Trophoblast cell (in vitro differentiated cells and primary cell): ENCODE measurements at regions not wholly inside any gene's neighbourhood (a gene's known extent, or its start where the extent isn't known, plus 50 kb on each side); places are given as distances from the start of the nearest gene placed in this dataset.
A peak's percentile ranks its signal among the peaks of the same experiment; 100 is the strongest.

Source experiments
- DNase-seq, 2 donors: peaks; one replicate each; pipeline ENCODE4 v3.0.0-alpha.2; 2016
- H2AFZ ChIP-seq: 2 replicates; pipeline ENCODE4 v1.6.1; 2013; ENCODE audit warnings: low read length, moderate library complexity, mild to moderate bottlenecking; ENCODE audit not compliant: insufficient read depth, poor library complexity
- H2AK5ac ChIP-seq: 2 replicates; pipeline ENCODE4 v1.6.1; 2013; ENCODE audit warnings: mild to moderate bottlenecking, low read length
- H2BK120ac ChIP-seq: 2 replicates; pipeline ENCODE4 v1.6.1; 2013; ENCODE audit warnings: low read length, mild to moderate bottlenecking, moderate library complexity; ENCODE audit not compliant: insufficient read depth, poor library complexity
- H2BK12ac ChIP-seq: 2 replicates; pipeline ENCODE4 v1.6.1; 2013; ENCODE audit warnings: mild to moderate bottlenecking, low read length, moderate library complexity
- H2BK5ac ChIP-seq: 2 replicates; pipeline ENCODE4 v1.6.1; 2013; ENCODE audit warnings: low read length, low read depth, moderate library complexity, mild to moderate bottlenecking; ENCODE audit not compliant: poor library complexity
- H3K14ac ChIP-seq: 2 replicates; pipeline ENCODE4 v1.6.1; 2013; ENCODE audit warnings: mild to moderate bottlenecking, low read length
- H3K18ac ChIP-seq: 2 replicates; pipeline ENCODE4 v1.6.1; 2013; ENCODE audit warnings: mild to moderate bottlenecking, low read length
- H3K23ac ChIP-seq: 2 replicates; pipeline ENCODE4 v1.6.1; 2013; ENCODE audit warnings: low read length
- H3K27ac ChIP-seq: 2 replicates; pipeline ENCODE4 v1.5.1; 2013; ENCODE audit warnings: low read depth, mild to moderate bottlenecking, inconsistent platforms, low read length, moderate library complexity
- H3K27me3 ChIP-seq: 2 replicates; pipeline ENCODE4 v1.6.1; 2013; ENCODE audit warnings: inconsistent platforms, mild to moderate bottlenecking, low read length, moderate library complexity; ENCODE audit not compliant: insufficient read depth
- H3K36me3 ChIP-seq, 2 experiments: 1 replicate in 1 of 2; 2 replicates in 1 of 2; pipeline ENCODE4 v1.6.1; 2013; ENCODE audit warnings: low read length in 2 of 2, mild to moderate bottlenecking in 2 of 2, moderate library complexity in 1 of 2; ENCODE audit not compliant: insufficient read depth in 2 of 2, control insufficient read depth in 1 of 2
- H3K4ac ChIP-seq: 2 replicates; pipeline ENCODE4 v1.6.1; 2013; ENCODE audit warnings: low read depth, mild to moderate bottlenecking, low read length, moderate library complexity
- H3K4me1 ChIP-seq, 2 experiments: 1 replicate in 1 of 2; 2 replicates in 1 of 2; pipeline ENCODE4 v1.6.1; 2013; ENCODE audit warnings: low read length in 2 of 2, mild to moderate bottlenecking in 2 of 2, moderate library complexity in 1 of 2; ENCODE audit not compliant: insufficient read depth in 2 of 2, control insufficient read depth in 1 of 2
- H3K4me2 ChIP-seq: 2 replicates; pipeline ENCODE4 v1.6.1; 2013; ENCODE audit warnings: inconsistent platforms, mild to moderate bottlenecking, low read length, moderate library complexity
- H3K4me3 ChIP-seq: 2 replicates; pipeline ENCODE4 v1.5.1; 2013; ENCODE audit warnings: mild to moderate bottlenecking, low read depth, low read length, inconsistent platforms
- H3K79me1 ChIP-seq: one replicate; pipeline ENCODE4 v1.6.1; 2013; ENCODE audit warnings: low read length
- H3K79me2 ChIP-seq: 2 replicates; pipeline ENCODE4 v1.6.1; 2013; ENCODE audit warnings: low read length, mild to moderate bottlenecking; ENCODE audit not compliant: control insufficient read depth, insufficient read depth, poor library complexity
- H3K9ac ChIP-seq: 2 replicates; pipeline ENCODE4 v1.6.1; 2013; ENCODE audit warnings: mild to moderate bottlenecking, low read length
- H3K9me3 ChIP-seq: 2 replicates; pipeline ENCODE4 v1.6.1; 2013; ENCODE audit warnings: low read depth, mild to moderate bottlenecking, control low read depth, inconsistent platforms, low read length; ENCODE audit not compliant: insufficient read depth
- H4K12ac ChIP-seq: 2 replicates; pipeline ENCODE4 v1.6.1; 2013; ENCODE audit warnings: low read depth, mild to moderate bottlenecking, low read length, moderate library complexity
- H4K8ac ChIP-seq: 2 replicates; pipeline ENCODE4 v1.6.1; 2013; ENCODE audit warnings: low read depth, mild to moderate bottlenecking, low read length, moderate library complexity
- H4K91ac ChIP-seq: one replicate; pipeline ENCODE4 v1.6.1; 2013; ENCODE audit warnings: low read depth, mild to moderate bottlenecking, low read length, moderate library complexity
- WGBS: extraction: QIAGEN DNeasy Blood & Tissue Kit; methylation state at CpG from one replicate; pipeline ENCODE4 v1.1.7; 2013; ENCODE audit warnings: missing lambda C conversion rate; ENCODE audit not compliant: insufficient read length, insufficient coverage; ENCODE audit errors: extremely low coverage; 5-methylcytosine and 5-hydroxymethylcytosine counted together

GRCh38 chr4:100849319-100849718 is 331.5 kb upstream of the EMCN start:
- Histone ChIP-seq H2BK120ac (no peak overlapping the region), H3K23ac (peak overlapping the region; percentile 41), H3K27me3 (no peaks in the 10 kb centered on the region), H3K4me3 (no peak overlapping the region), H4K8ac (no peak overlapping the region), H3K36me3 (no peaks in the 10 kb centered on the region), H4K91ac (no peak overlapping the region), H2BK5ac (no peak overlapping the region), H3K18ac (no peak overlapping the region), H3K14ac (no peak overlapping the region), H2AFZ (no peak overlapping the region), H2AK5ac (no peak overlapping the region), H3K27ac (no peak overlapping the region), H3K4me1 (no peaks in the 10 kb centered on the region), H3K4ac (no peak overlapping the region), H4K12ac (no peak overlapping the region), H3K4me2 (no peak overlapping the region), H3K79me2 (no peaks in the 10 kb centered on the region), H3K79me1 (no peaks in the 10 kb centered on the region), H3K9me3 (peaks cover 2% of the 10 kb centered on the region), H3K9ac (no peak overlapping the region), H2BK12ac (no peak overlapping the region)
- WGBS, result no CpG with 5 or more reads among the region's 3 CpGs
- no peak for DNase-seq

- Histone ChIP-seq H3K9me3 (peaks cover 2% of the 10 kb centered on the region), H3K18ac (no peak overlapping the region), H3K4me2 (no peak overlapping the region), H3K4me3 (no peak overlapping the region), H4K8ac (no peak overlapping the region), H2BK5ac (no peak overlapping the region), H2BK120ac (no peak overlapping the region), H3K23ac (no peak overlapping the region), H2BK12ac (no peak overlapping the region), H4K12ac (no peak overlapping the region), H4K91ac (no peak overlapping the region), H3K9ac (no peak overlapping the region), H3K4me1 (no peaks in the 10 kb centered on the region), H3K27me3 (no peaks in the 10 kb centered on the region), H3K36me3 (no peaks in the 10 kb centered on the region), H2AFZ (no peak overlapping the region), H2AK5ac (no peak overlapping the region), H3K4ac (no peak overlapping the region), H3K79me2 (no peaks in the 10 kb centered on the region), H3K14ac (no peak overlapping the region), H3K27ac (no peak overlapping the region), H3K79me1 (no peaks in the 10 kb centered on the region)
- WGBS, result no CpG with 5 or more reads among the region's 2 CpGs
- DNase-seq, result peak in 1 of 2 donors; percentile 4
These were observed 331.0 kb upstream of the EMCN start for GRCh38 chr4:100848841-100849240.

- Histone ChIP-seq H3K27me3 (no peaks in the 10 kb centered on the region), H3K4me1 (no peaks in the 10 kb centered on the region), H4K12ac (no peak overlapping the region), H3K9me3 (peaks cover 2% of the 10 kb centered on the region), H3K27ac (no peak overlapping the region), H3K4ac (no peak overlapping the region), H3K18ac (no peak overlapping the region), H3K9ac (no peak overlapping the region), H3K4me3 (no peak overlapping the region), H3K14ac (no peak overlapping the region), H2BK120ac (no peak overlapping the region), H3K4me2 (no peak overlapping the region), H4K8ac (no peak overlapping the region), H3K79me2 (no peaks in the 10 kb centered on the region), H3K36me3 (no peaks in the 10 kb centered on the region), H2BK12ac (no peak overlapping the region), H4K91ac (no peak overlapping the region), H3K79me1 (no peaks in the 10 kb centered on the region), H3K23ac (no peak overlapping the region), H2AFZ (no peak overlapping the region), H2AK5ac (no peak overlapping the region), H2BK5ac (no peak overlapping the region)
- no peak for DNase-seq
These were observed 326.1 kb upstream of the EMCN start for GRCh38 chr4:100843910-100844309.

- WGBS, result no CpG with 5 or more reads among the region's 1 CpG
- H3K4ac ChIP-seq, result no peak overlapping the region
These were observed 325.0 kb upstream of the EMCN start for GRCh38 chr4:100842856-100843255.

More at GRCh38 chr4:100842856-100843255, 325.0 kb upstream of the EMCN start:
- no peak for DNase-seq
- Histone ChIP-seq H2AK5ac (no peak overlapping the region), H2BK5ac (no peak overlapping the region), H3K9ac (no peak overlapping the region), H3K79me1 (no peaks in the 10 kb centered on the region), H3K27ac (no peak overlapping the region), H3K4me2 (no peak overlapping the region), H3K4me1 (no peaks in the 10 kb centered on the region), H3K36me3 (no peaks in the 10 kb centered on the region), H3K18ac (no peak overlapping the region), H3K27me3 (no peaks in the 10 kb centered on the region), H3K79me2 (no peaks in the 10 kb centered on the region), H3K4me3 (no peak overlapping the region), H3K9me3 (no peaks in the 10 kb centered on the region), H2AFZ (no peak overlapping the region), H3K14ac (no peak overlapping the region), H4K91ac (no peak overlapping the region), H4K8ac (no peak overlapping the region), H2BK12ac (no peak overlapping the region), H2BK120ac (no peak overlapping the region), H4K12ac (no peak overlapping the region), H3K23ac (no peak overlapping the region)
